Transverse colon (tissue), 4 donors: ENCODE measurements at regions not wholly inside any gene's neighbourhood (a gene's known extent, or its start where the extent isn't known, plus 50 kb on each side); places are given as distances from the start of the nearest gene placed in this dataset.

Experiments used
- DNase-seq: peaks from one replicate; pipeline ENCODE4 v3.0.0-alpha.2; 2019
- H3K27ac ChIP-seq, 4 donors: fragments of 200-600 bp; sonication (generic); 2 replicates each; pipeline ENCODE4 v1.5.1; 2016 to 2018; ENCODE audit warnings: inconsistent platforms in 4 of 4
- H3K27me3 ChIP-seq: fragments of 200-600 bp; sonication (generic); 2 replicates; pipeline ENCODE4 v1.5.1; 2017; ENCODE audit warnings: inconsistent platforms
- H3K36me3 ChIP-seq, 4 donors: fragments of 200-600 bp; sonication (generic); 2 replicates each; pipeline ENCODE4 v1.5.1; 2017 to 2019; ENCODE audit warnings: inconsistent platforms in 4 of 4
- H3K4me1 ChIP-seq, 4 donors: fragments of 200-600 bp; sonication (generic); 2 replicates each; pipeline ENCODE4 v1.5.1; 2017 to 2020; ENCODE audit warnings: inconsistent platforms in 4 of 4
- H3K4me3 ChIP-seq, 4 donors: fragments of 200-600 bp; sonication (generic); 1 replicate in 1 of 4; 2 replicates in 3 of 4; pipeline versions ENCODE4 v1.5.1 to v1.6.1; 2017 to 2019; ENCODE audit warnings: inconsistent platforms in 4 of 4
- H3K9me3 ChIP-seq, 2 donors: fragments of 200-600 bp; sonication (generic); 2 replicates each; pipeline ENCODE4 v1.5.1; 2017 to 2019; ENCODE audit warnings: inconsistent platforms in 2 of 2
- CTCF ChIP-seq, 5 experiments: fragments of 200-600 bp in 3 of 5; fragments of 450-650 bp in 2 of 5; sonication (generic) in 3 of 5; IDR thresholded peaks; 1 replicate in 2 of 5; 2 replicates in 3 of 5; pipeline ENCODE4 v1.5.1; 2016 to 2017; ENCODE audit warnings: antibody characterized with exemption in 5 of 5, inconsistent platforms in 3 of 5, mild to moderate bottlenecking in 2 of 5, moderate library complexity in 1 of 5
- EP300 ChIP-seq: sonication (generic); formaldehyde crosslinking; IDR thresholded peaks from one replicate; pipeline ENCODE4 v1.6.1; 2017; ENCODE audit warnings: antibody characterized with exemption, low read depth
- POLR2A ChIP-seq: fragments of 450-650 bp; IDR thresholded peaks from one replicate; pipeline ENCODE4 v1.6.1; 2016; ENCODE audit warnings: antibody characterized with exemption, mild to moderate bottlenecking, moderate library complexity
- POLR2AphosphoS5 ChIP-seq, 3 donors: sonication (generic); formaldehyde crosslinking; IDR thresholded peaks; one replicate each; pipeline ENCODE4 v1.6.1; 2016; ENCODE audit warnings: antibody characterized with exemption in 3 of 3
- WGBS, 2 donors: methylation state at CpG; one replicate each; pipeline ENCODE4 v1.1.5; 2018; ENCODE audit warnings: low coverage in 1 of 2; 5-methylcytosine and 5-hydroxymethylcytosine counted together
- in situ Hi-C, 4 donors: fragments of 200-750 bp; cut with MboI; loops; one replicate each; pipeline versions ENCODE4 v1.15.0 to v1.15.1; 2017; ENCODE audit warnings: low sequenced_read_pairs in 3 of 4, low pct_ligation_motif_present in 1 of 4, low pct_unique_long_range_greater_than_20kb in 1 of 4
- intact Hi-C: fragments of 100-400 bp; cut with DNase I; formaldehyde crosslinking; loops from one replicate; pipeline ENCODE4 v1.15.1; 2023; ENCODE audit warnings: low total_unique reads

- H3K27ac ChIP-seq, result no peak overlapping the region
- TF ChIP-seq CTCF (IDR thresholded peaks at IDR 0.05) (no peak), POLR2A (no peak), POLR2AphosphoS5 (IDR thresholded peaks at IDR 0.05) (no peak), EP300 (no peak)
- no peaks in the 10 kb centered on the region for H3K4me1 ChIP-seq
- DNase-seq, result no peak
- WGBS, 2 donors, result 31 to 52% methylated on average over 2 of the region's 2 CpGs
- no peak overlapping the region for H3K4me3 ChIP-seq
- in situ Hi-C loops, result no loop called here
- H3K9me3 ChIP-seq, result peaks cover 0 to 3% of the 10 kb centered on the region in 2 donors
- no peaks in the 10 kb centered on the region for H3K36me3 ChIP-seq
- intact Hi-C loops, result no loop called here
- no peaks in the 10 kb centered on the region for H3K27me3 ChIP-seq
Measured at GRCh38 chr2:188645986-188646385, 328.2 kb upstream of the COL3A1 start.

GRCh38 chr2:188647430-188648070 lies 326.6 kb upstream of the COL3A1 start:
- in situ Hi-C loops, result no loop called here
- 80 to 88% methylated on average over 3 of the region's 3 CpGs for WGBS, 2 donors
- intact Hi-C loops, result no loop called here
- no peak for TF ChIP-seq POLR2A
- Histone ChIP-seq H3K4me3 (no peak overlapping the region), H3K4me1 (no peaks in the 10 kb centered on the region), H3K36me3 (no peaks in the 10 kb centered on the region), H3K27ac (no peak overlapping the region), H3K9me3 (peaks cover 0 to 3% of the 10 kb centered on the region in 2 donors), H3K27me3 (no peaks in the 10 kb centered on the region)
- DNase-seq, result no peak

GRCh38 chr2:188659656-188660406 lies 314.3 kb upstream of the COL3A1 start:
- H3K27me3 ChIP-seq, result no peaks in the 10 kb centered on the region

GRCh38 chr2:188663301-188663700 lies 310.9 kb upstream of the COL3A1 start:
- Histone ChIP-seq H3K9me3 (no peaks in the 10 kb centered on the region), H3K4me1 (peaks cover 0 to 3% (median 0%) of the 10 kb centered on the region in 4 donors), H3K27ac (no peak overlapping the region), H3K4me3 (no peak overlapping the region), H3K36me3 (no peaks in the 10 kb centered on the region), H3K27me3 (no peaks in the 10 kb centered on the region)
- no peak for DNase-seq
- in situ Hi-C loops (no loop called here), intact Hi-C loops (no loop called here)
- WGBS, 2 donors, result 55 to 86% methylated on average over 2 of the region's 2 CpGs
- TF ChIP-seq EP300, result no peak

More at GRCh38 chr2:188659656-188660406, 314.3 kb upstream of the COL3A1 start:
- no peaks in the 10 kb centered on the region for H3K9me3 ChIP-seq
- no peak overlapping the region for H3K27ac ChIP-seq
- in situ Hi-C loops (no loop called here), intact Hi-C loops (no loop called here)
- H3K36me3 ChIP-seq, result no peaks in the 10 kb centered on the region
- TF ChIP-seq POLR2AphosphoS5 (IDR thresholded peaks at IDR 0.05) (no peak), POLR2A (no peak), EP300 (no peak), CTCF (IDR thresholded peaks at IDR 0.05) (no peak)
- 74 to 100% methylated on average over 1 of the region's 1 CpG for WGBS, 2 donors
- H3K4me1 ChIP-seq, result no peaks in the 10 kb centered on the region
- no peak for DNase-seq
- no peak overlapping the region for H3K4me3 ChIP-seq

- H3K4me1 ChIP-seq, result peaks cover 0 to 3% (median 0%) of the 10 kb centered on the region in 4 donors
- H3K36me3 ChIP-seq, result no peaks in the 10 kb centered on the region
- H3K4me3 ChIP-seq, result no peak overlapping the region
- intact Hi-C loops (no loop called here), in situ Hi-C loops (no loop called here)
- DNase-seq, result no peak
- H3K27ac ChIP-seq, result no peak overlapping the region
- TF ChIP-seq POLR2AphosphoS5 (IDR thresholded peaks at IDR 0.05), result no peak
- TF ChIP-seq POLR2A, result no peak
- TF ChIP-seq CTCF (IDR thresholded peaks at IDR 0.05), result no peak
- TF ChIP-seq EP300, result no peak
- H3K27me3 ChIP-seq, result no peaks in the 10 kb centered on the region
- WGBS, 2 donors, result 70 to 75% methylated on average over 2 of the region's 2 CpGs
- H3K9me3 ChIP-seq, result no peaks in the 10 kb centered on the region
Measured at GRCh38 chr2:188664416-188664815, 309.8 kb upstream of the COL3A1 start.
